NCI-H510A (cell line): ENCODE measurements at regions not wholly inside any gene's neighbourhood (a gene's known extent, or its start where the extent isn't known, plus 50 kb on each side); places are given as distances from the start of the nearest gene placed in this dataset.

Experiments used
- DNase-seq: peaks from one replicate; lab custom pipeline; 2025; lab: John Stamatoyannopoulos, UW

DNA sequence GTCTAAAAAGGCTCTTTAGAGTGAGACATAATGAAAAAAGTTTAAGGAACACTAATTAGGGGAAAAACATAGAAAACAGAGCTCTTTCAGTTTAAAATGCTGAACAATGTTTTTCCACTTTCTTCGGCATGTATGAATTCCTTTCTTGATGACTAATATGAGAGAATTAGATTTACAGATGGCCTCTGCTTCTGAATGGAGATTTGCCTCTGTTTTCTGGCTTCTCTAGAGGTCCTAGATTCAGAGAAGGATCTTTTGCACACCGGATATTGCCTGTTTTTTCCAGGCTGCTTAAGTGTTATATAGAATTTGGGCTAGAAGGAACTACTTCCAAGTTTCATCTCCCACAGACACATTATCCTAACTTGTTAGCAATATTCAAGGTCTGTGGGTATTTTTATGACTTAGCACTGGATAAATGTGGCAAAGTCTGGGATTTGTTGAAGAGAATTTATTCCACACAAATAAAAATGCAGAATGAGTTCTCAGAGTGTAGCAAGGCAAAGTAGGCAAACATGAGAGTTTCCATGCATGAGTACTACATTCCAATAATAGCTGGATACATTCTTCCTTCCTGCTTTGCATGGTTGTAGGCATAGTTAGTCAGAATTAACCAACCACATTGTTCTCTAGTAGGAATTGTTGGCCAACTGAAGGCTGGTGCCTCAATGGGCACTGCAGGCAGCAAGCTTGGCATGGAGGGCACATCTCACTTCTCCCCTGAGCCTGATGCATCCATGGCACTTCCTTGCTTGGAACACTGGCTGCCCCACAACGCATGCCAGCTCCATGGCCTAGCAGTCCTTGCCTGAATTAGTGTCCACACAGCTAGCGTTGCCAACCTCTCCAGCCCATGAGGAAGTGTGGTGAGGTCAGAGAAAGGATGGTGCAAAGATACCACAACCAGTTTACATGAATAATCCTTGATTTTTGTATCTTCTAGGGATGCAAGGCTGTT, 224.2 kb downstream of the CLIC5 start:
- no peak for DNase-seq

DNA sequence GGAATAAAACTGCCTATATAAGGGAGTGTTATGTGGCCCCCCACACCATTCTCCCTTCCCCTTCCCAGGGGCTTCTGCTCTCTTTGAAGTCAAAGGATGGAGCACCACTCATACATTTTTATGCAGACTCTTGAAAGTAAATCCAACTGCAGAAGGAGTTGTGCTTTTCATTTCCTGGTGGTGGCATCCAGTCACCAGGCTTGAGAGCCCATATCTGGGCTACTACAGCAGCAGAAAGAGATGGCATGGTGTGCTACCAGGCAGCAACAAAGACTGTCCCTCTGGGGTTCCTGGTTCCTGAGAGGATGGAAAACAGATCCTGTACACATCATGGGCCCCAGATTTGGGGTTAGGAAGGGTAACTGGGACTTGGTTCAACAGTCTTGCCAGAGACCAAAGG, 226.4 kb downstream of the CLIC5 start:
- DNase-seq = no peak

DNA sequence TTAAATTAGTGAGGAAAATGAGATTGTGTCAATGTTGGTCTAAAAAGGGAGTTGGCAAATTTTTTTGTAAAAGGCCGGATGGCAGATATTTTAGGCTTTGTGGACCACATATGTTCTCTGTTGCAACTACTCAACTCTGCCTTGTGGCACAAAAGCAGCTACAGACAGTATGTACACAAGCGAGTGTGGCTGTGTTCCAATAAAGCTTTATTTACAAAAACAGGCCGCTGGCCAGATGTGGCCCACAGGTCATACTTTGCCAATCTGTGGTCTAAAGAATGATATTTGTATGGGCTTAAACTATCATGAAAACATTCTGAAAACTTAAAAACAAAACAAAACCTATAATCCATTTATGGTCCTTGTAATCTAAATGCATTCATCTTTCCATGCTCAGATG, 228.3 kb downstream of the CLIC5 start:
- DNase-seq = no peak

DNA sequence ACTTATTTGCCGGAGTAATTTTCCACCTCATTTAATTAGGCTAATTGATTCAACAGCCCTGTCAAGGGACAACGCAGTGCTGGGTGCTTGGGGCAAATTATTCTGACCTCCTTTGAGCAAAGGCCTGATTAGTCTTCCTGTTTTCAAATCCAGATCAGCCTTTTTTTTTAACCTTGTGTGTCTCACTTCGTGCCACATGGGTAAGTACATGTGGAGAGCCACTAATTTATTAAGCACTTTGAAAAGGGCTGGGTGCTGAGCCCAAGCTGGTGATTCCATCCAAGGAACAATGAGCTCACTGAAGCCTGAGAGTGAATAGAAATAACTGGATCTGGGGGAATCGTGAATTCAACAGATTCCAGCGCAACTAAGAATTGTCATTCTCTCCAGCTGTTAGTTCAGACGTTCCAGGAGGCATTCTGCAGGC, 229.3 kb downstream of the CLIC5 start:
- DNase-seq = no peak

DNA sequence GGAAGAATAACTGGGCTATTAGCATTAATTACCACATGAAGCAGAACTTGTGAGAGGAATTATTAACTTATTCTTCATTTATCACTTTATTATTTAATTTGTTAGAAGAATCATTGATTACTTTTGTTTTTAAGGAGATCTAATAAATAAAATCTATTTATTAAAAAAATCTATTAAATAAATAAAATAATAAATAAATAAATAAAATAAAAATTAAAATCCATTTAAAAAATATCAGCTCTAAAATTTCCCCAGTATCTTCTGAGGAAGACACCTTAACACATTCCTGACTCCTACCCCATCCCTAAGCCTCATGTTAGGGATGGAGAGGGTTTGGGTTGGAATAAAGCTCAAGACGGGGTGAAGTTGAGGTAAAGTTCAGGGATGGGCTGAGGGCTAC, 231.4 kb downstream of the CLIC5 start:
- DNase-seq = no peak

DNA sequence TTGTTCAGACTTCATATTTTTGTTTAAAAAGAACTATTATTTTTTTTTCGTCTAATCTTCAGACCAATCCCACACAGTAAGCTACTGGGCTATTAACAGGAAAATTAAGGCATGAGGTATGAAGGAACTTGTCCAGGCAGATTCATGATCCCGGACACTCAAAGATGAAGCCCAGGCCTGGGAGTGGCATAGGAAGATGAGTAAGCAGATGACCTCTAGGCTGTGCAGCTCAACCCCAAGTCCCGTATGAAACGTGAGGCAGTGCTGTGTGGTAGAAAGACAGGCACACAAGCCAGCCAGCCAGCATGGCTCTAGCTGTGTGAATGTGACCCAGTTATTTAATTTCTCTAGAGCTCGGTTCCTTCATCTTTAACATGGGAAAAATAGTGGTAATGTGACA, 231.9 kb downstream of the CLIC5 start:
- DNase-seq = no peak

DNA sequence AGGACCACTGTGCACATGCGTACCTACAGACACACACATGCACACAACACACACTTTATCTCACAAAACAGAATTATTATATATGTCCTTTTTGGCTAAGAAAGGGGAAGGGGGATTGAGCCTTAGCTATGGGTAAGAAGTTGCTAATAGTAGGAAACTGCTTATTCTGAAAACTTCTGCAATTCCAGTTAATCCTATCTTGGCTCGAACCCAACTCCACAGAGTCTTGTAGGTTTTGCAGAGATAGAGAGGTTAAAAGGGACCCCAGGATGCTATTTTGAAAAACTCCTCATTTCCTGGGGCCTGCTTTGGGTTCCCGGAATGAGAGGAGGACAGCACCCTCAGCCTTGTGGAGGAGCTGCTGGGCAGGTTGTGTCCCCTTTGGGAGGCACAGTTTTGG, 233.8 kb downstream of the CLIC5 start:
- no peak for DNase-seq

DNA sequence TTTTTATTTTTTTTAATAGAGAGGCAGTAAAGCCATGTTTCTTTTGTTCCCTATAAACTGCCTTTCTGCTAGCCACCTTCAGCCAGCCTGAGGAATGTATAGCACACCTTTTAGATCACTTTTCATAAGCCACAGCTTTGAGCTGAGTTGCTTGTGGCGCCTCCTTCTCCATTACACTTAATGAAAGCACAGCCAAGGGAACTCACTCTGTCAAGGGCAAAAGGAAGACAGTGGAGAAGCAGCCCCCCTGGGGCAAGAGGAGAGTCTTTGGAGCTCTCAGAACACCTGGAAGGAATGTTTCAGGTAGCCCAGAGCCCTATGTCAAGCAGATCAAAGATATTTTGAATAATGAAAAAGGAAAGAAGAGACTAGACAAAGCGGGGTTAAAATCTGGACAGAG, 235.1 kb downstream of the CLIC5 start:
- DNase-seq = no peak

DNA sequence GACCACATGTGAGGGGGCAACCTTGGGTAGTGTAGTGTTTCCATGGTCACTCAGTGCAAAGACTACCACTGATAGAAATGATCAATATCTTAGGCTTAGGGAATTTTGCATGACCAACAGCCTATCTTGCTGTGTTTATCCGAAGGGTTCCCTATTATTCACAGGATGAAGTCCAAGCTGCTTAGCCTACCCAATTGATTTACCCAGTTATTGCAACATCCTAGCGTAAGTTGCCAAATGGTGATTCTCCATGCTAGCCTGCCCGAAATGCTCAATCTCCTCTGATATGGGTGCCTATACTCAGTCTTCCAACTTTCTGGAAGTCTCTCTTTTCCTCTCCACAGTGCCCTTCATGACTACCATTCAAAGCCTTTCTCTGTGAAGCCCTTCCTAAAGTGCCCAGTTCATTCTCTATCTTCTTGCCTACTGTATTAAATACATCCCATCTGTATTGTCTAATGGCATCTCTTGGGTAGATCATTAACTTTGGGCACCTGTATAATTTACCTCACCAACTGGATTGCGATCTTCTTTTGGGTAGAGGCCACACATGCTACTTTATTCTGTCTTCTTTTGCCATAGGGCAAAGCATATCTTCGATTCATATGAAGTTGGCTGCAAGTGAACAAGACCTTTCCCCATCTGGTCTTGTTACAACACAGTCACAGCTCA, 240.5 kb downstream of the CLIC5 start:
- DNase-seq = no peak

DNA sequence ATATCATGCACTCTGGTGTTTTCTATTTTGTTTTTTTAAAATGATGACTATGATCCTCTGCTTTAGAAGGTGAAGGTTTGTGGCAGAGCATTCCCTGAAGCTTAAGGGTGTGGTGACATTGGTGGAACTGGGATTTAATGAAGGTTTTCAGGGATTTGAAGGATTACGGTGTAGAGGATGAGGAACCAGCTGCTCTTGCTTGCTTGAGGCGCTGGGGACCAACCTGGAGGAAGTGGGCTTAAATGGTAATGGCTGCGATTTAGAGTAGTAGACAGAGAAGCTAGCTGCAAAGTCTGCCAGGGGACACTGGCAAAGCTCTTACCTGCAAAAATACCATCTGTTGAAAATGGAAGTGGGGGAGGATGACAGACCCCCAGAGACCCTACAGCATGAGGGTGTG, 241.8 kb downstream of the CLIC5 start:
- DNase-seq = no peak

DNA sequence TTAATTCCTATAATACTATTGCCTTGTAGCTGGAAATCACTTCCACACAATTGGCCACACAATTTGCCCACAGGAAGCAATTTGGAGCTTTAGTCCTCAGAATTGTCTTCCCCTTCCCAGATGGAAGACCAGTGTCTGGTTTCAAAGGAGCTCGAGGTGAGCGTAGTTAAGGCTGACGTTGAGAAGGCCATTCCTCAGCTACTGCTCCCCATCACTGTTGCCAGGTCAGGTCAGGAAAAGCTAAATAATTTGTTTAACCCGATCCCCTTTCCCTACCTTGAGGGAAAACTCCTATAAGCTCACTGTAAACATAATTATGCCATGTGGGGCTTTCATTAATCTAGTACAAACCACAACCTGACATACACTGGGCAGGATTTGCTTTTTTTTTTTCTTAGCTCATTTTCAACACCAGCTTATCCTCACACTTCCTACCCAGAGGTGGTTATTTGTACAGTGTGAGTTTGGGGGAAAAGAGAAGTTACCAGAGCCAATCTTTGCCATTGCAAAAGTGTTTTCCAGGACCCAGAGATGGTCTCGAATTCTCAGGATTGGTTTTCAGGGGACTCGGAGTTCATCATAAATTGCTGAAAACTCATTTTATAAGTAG, 242.7 kb downstream of the CLIC5 start:
- DNase-seq = no peak

DNA sequence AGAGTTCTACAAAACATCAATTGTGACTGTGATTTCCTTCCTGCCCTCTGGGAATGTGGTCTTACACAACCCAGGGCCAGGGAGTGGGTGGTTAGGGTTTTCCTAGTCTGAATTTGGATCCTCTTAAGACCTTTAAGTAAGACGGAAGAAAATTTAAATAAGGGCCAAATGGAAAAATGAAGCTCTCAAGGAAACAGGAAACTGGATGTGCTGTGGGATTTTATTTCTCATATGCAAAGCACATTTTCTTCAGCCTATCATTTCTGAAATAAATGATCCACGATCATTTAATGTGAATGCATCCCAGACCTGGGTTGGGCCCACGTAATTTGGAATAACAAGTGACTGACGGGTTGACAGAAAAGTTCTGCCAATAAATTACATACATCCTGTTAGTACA, 243.6 kb downstream of the CLIC5 start:
- DNase-seq = no peak

DNA sequence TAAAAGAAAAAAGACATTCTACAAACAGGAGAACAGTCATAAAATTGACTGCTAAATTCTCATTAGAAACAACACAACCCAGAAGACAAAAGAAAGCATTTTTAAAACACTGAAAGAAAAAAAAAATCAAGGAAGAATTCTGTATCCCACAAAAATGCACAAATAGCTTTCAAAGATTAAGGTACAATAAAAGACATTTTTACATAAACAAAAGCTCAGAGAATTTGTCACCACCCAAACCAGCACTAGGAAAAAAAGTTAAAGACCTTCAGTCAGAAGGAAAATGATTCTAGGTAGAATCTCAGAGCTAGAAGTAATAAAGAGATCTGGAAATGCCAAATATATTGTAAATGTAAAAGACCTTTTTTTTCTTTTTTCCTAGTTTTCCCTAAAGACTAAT, 252.4 kb downstream of the CLIC5 start:
- DNase-seq = no peak

DNA sequence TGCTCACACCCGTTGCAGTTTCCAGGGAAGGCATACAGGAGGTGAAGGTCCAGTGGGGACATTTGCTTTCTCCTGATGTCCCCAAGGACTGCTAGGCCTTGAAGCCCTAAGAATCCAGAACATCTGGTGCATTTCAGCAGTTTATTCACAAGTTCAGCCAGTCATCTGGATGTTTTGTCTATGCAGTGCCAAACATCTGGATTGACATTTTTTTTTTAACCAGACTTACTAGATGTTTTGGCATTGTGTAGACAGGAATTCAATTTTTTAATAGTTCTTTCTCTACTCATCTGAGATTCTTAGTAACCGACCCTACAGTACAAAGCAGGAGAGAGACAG, 256.2 kb downstream of the CLIC5 start:
- DNase-seq = no peak

DNA sequence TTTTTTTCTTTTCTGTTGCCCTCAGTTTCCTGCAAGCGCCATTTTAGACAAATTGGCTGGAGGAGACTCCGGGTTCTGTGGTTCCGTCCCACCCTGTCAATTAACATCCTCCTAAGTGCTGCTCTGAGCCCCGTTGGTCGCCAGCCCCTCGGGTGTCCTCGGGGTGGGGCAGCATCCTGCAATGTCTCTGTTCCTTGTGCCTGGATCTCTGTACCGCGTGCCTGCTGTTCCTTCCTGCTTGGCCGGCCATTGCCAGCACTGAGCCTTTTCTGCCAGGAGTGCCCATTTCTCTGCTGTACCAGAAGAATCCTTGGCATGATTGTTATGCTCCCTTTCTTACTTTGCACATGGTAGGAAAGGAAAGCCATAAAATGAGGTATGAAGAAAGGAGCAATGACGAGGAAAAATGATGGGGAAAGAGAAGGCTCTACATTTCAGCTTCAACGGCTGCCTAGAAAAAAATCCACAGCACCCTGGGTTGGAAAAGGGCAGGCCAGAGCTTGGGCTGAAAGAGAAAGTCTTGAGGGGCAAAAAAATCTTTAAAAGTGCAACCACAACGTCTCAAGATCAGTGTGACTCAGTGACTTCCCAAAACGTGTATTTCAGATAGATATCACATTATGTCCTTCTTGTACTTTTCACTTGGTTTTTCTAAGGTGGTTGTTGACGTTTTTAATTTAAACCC, 256.7 kb downstream of the CLIC5 start:
- no peak for DNase-seq

DNA sequence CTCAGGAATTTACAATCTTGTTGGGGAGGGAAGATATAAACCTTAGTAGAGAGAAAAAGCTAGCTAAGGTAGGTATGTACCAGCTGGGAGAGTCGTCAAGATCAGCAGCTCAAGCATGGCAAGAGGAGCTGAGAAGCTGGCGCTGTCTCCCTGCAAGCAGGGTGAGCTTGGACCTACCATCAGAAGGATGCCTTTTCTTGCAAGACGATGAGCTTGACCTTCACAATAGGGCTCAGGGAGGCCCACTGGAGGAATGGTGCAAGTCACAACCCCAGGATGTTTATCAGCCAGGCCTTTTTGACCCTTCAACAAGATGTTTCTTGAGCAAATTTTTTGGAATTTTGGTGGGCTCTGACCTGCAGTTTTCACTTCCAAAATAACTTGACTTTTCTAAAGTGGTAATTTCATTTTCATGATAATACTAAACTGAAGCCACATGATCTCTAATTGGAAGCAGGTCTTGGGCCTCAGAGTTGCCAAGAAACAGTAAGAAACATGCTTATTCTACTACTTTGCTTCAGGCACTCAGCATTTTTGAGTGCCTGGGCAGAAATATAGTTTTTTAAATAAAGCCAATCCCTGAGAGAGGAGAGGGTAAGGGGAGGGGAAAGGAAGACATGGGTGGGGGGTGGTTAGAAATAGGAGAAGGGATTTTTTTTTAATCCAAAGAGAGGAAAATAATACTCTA, 258.1 kb downstream of the CLIC5 start:
- DNase-seq = no peak

DNA sequence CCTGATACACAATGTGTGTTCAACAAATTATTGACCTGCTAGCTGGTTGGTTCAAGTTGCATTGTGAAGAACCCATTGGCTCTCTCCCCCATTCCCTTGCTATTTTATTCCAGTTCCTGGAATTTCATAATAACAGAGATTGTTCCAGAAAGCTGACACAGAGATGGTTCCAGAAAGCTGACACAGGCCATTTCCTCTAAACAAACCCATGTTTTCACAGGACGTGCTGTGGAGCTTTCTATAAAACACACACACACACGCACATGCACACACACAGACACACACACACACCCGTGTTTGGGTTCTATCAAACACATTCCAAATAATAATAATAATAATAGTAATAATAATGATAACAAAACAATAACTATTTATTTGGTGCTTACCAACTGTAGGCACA, 259.1 kb downstream of the CLIC5 start:
- DNase-seq = no peak

DNA sequence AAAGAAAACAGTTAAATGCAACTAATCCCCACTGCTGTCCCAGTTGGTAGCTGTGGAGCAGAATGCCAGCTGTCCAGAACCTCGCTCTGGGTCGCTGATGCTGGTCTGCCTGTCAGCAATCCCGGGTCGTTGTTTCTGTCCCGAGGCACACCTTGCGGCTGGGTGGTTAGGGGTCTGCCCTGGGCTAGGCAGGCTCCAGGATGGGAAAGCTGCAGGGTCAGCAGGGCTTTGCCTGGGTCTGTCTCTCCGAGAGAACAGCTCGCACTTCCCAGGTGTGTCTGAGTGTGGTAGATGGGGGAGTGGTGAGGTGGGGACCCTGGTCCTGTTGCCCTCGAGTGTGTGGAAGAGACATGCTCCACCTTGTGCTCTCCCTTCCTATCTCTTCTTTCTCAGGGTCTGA, 261.2 kb downstream of the CLIC5 start:
- no peak for DNase-seq

DNA sequence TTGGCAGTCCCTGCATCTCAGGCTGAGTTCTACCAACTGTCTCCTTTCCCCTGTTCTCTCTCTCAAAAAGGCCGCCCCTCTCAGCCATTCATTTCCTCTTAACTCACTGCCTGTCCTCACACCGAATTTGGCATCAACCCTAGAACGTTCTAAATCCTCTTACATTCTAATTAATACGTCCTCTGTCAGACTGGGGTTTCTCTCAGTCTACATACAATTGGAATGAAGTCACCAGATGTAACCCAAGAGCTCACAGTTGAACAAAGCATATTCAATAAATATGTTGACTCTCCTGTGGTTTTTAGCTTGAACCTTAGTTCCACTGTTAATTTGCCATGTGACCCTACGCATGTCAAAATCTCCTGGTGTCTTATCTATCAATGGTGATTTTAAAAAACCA, 269.6 kb downstream of the CLIC5 start:
- DNase-seq = no peak

DNA sequence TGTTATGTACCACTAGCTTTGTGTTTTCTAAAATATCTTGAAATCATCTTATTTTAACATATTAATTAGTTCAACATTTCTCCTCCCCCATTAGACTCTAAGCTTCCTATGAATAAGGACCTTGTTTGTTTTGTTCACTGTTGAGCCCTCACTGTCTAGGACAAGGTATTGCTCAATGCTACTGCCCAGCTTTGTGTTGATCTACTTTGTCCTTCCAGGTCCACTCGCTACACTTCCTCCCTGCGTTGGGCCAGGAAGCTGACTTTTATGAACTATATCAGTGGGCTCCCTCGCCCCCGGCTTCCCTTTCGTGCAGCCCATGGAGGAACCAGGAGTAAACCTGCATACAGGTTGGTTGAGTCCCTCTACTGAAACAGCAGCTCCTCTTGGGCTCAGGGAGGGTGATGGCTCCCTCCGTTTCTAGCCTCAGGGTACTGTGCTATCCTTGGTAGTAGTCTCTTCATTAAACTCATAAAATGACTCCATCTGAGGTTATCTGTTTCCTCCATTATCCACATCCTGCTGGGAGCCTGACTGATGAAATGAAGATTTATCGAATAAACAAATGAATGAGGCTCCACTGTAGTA, 272.5 kb downstream of the CLIC5 start:
- no peak for DNase-seq

DNA sequence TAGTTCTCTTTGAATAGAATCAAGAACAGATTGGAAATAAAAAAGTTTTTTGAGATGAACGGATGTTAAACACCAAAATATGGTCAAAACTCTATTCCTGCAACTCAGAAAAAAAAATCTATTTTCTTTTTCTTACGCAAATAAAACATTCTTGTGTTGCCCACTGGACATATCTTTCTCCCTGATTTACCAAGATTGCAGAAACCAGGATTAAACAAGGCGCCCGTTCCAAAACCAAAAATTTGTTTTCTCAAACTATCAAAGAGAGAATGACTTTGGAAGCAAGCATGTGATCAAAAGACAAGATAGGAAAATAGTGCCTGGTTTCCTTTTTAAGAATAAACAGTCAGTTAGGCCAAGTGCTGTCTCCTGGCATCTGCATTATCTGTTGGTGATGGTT, 273.1 kb downstream of the CLIC5 start:
- DNase-seq = no peak
